Naive B cell (primary cell): ENCODE measurements at regions not wholly inside any gene's neighbourhood (a gene's known extent, or its start where the extent isn't known, plus 50 kb on each side); places are given as distances from the start of the nearest gene placed in this dataset.

Source experiments
- ATAC-seq, 2 donors: fragments of 150-1000 bp; cut with Tn5 transposase; 2 replicates each; pipeline ENCODE4 v1.10.0; 2021; ENCODE audit warnings: low read depth in 2 of 2, mild to moderate bottlenecking in 2 of 2, moderate library complexity in 2 of 2
- DNase-seq: peaks from one replicate; pipeline ENCODE4 v3.0.0; 2022
- H3K27ac Mint-ChIP-seq, 6 donors: one replicate each; pipeline ENCODE4 v1.8.0; 2020 to 2022; ENCODE audit warnings: mild to moderate bottlenecking in 6 of 6, mixed read lengths in 6 of 6, moderate library complexity in 5 of 6, inconsistent platforms in 2 of 6
- H3K27me3 Mint-ChIP-seq, 3 donors: one replicate each; pipeline ENCODE4 v1.8.0; 2021 to 2022; ENCODE audit warnings: mixed read lengths in 3 of 3, mild to moderate bottlenecking in 1 of 3
- H3K36me3 Mint-ChIP-seq, 2 donors: one replicate each; pipeline ENCODE4 v1.8.0; 2020 to 2022; ENCODE audit warnings: mixed read lengths in 2 of 2, inconsistent platforms in 1 of 2, mild to moderate bottlenecking in 1 of 2
- H3K4me1 Mint-ChIP-seq, 3 donors: one replicate each; pipeline ENCODE4 v1.8.0; 2020 to 2022; ENCODE audit warnings: mixed read lengths in 3 of 3, inconsistent platforms in 1 of 3, mild to moderate bottlenecking in 1 of 3, moderate library complexity in 1 of 3
- H3K4me3 Mint-ChIP-seq, 8 donors: one replicate each; pipeline ENCODE4 v1.8.0; 2020 to 2022; ENCODE audit warnings: mild to moderate bottlenecking in 8 of 8, mixed read lengths in 8 of 8, moderate library complexity in 8 of 8, inconsistent platforms in 2 of 8
- H3K9me3 Mint-ChIP-seq, 7 donors: one replicate each; pipeline ENCODE4 v1.8.0; 2020 to 2022; ENCODE audit warnings: mixed read lengths in 7 of 7, mild to moderate bottlenecking in 5 of 7, inconsistent platforms in 2 of 7, moderate library complexity in 1 of 7

DNA sequence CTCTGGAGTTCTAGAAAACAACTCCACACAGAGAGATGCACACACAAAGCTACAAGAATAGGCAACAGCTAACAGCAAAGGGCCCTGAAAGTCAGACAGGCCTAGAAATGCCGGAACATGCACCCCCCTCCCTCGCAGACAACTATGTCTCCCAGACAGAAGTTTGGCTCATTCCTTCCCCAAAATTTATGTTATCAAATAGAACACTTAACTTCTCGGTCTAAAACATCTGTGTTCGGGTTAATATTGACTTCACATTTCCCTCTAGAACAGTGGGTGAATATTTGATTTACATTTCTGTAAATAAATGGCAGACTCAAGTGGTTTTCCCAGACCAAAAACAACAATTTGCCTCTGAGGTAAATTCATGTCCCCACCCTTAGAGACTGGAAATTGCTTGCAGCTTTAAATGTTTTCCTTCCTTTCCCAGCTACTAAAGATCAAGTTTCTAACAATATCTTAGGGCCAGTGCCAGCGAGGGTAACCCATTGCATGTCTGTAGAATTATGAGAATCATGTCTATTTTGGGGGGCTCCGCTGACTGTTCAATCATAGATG is 92.5 kb upstream of the INHBA start:
- Mint-ChIP-seq H3K27me3 (peaks cover 0 to 6% (median 0%) of the 10 kb centered on the region in 3 donors), H3K27ac (peak overlapping the region in 1 of 6 donors; percentile 53), H3K4me3 (no peak overlapping the region), H3K4me1 (peaks cover 0 to 2% (median 0%) of the 10 kb centered on the region in 3 donors), H3K36me3 (no peaks in the 10 kb centered on the region), H3K9me3 (no peaks in the 10 kb centered on the region)
- DNase-seq (no peak), ATAC-seq (no peak)

GRCh38 chr7:41793556-41793955 is 90.7 kb upstream of the INHBA start:
- ATAC-seq = no peak

DNA sequence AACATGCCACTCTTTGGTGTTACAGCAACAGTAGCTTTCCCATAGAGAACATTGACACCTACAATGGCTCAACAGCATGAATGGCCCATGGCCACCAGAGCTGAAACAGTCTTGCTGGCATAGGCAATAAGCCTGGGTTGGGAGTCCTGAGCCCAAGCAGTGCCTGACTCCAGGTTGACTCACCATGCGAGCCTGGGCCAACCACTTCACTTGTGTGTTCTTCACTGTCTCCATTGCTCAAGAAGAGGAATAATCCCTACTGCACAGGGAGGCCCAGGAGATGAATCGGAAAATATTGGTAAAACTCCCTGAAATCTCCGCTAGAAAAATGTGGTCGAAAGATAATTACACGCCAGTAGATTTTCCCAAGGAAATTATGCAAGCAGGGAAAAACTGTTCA is 89.2 kb upstream of the INHBA start:
- H3K27me3 Mint-ChIP-seq = peaks cover 0 to 6% (median 0%) of the 10 kb centered on the region in 3 donors
- H3K4me1 Mint-ChIP-seq = peaks cover 0 to 3% (median 2%) of the 10 kb centered on the region in 3 donors
- H3K9me3 Mint-ChIP-seq = no peaks in the 10 kb centered on the region
- H3K4me3 Mint-ChIP-seq = no peak overlapping the region
- DNase-seq (no peak), ATAC-seq (no peak)
- no peak overlapping the region for H3K27ac Mint-ChIP-seq
- no peaks in the 10 kb centered on the region for H3K36me3 Mint-ChIP-seq

More at GRCh38 chr7:41793556-41793955, 90.7 kb upstream of the INHBA start:
- DNase-seq = no peak
- H3K27ac Mint-ChIP-seq = no peak overlapping the region
- no peaks in the 10 kb centered on the region for H3K36me3 Mint-ChIP-seq
- peaks cover 0 to 6% (median 0%) of the 10 kb centered on the region in 3 donors for H3K27me3 Mint-ChIP-seq
- H3K4me3 Mint-ChIP-seq = no peak overlapping the region
- H3K4me1 Mint-ChIP-seq = peaks cover 0 to 2% (median 0%) of the 10 kb centered on the region in 3 donors
- H3K9me3 Mint-ChIP-seq = no peaks in the 10 kb centered on the region

GRCh38 chr7:41788556-41788955 is 85.7 kb upstream of the INHBA start:
- H3K27ac Mint-ChIP-seq = no peak overlapping the region
- ATAC-seq = no peak
- peaks cover 0 to 3% (median 2%) of the 10 kb centered on the region in 3 donors for H3K4me1 Mint-ChIP-seq
- no peak for DNase-seq
- no peaks in the 10 kb centered on the region for H3K27me3 Mint-ChIP-seq
- no peak overlapping the region for H3K4me3 Mint-ChIP-seq
- no peaks in the 10 kb centered on the region for H3K36me3 Mint-ChIP-seq
- H3K9me3 Mint-ChIP-seq = no peaks in the 10 kb centered on the region

GRCh38 chr7:41787651-41788350 is 84.9 kb upstream of the INHBA start:
- peak overlapping the region in 1 of 6 donors; percentile 63 for H3K27ac Mint-ChIP-seq
- no peaks in the 10 kb centered on the region for H3K9me3 Mint-ChIP-seq
- no peaks in the 10 kb centered on the region for H3K36me3 Mint-ChIP-seq
- DNase-seq (no peak), ATAC-seq (no peak)
- H3K4me3 Mint-ChIP-seq = peak overlapping the region in 1 of 8 donors; percentile 11
- H3K27me3 Mint-ChIP-seq = no peaks in the 10 kb centered on the region
- peaks cover 0 to 3% (median 0%) of the 10 kb centered on the region in 3 donors for H3K4me1 Mint-ChIP-seq

DNA sequence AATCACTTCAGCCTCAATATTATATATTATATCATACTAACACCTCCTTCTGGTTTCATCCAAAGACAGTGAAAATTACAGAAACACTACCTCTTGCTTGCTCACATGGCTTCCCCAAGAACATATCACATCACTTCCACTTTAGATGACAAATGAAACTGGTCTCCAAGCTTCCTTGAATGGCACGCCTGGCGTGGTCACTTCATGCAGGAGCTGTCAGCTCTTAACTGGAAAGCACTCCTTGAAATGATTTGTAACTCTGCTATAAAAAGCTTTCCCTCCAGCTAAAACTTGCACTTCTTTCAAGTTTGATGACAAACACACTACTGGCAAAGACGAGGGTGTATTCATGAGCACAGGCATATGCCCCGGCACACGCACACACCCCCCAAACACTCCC is 84.1 kb upstream of the INHBA start:
- Mint-ChIP-seq H3K27me3 (no peaks in the 10 kb centered on the region), H3K4me3 (no peak overlapping the region), H3K4me1 (peaks cover 0 to 3% (median 0%) of the 10 kb centered on the region in 3 donors), H3K27ac (peak overlapping the region in 2 of 6 donors; percentile 19 to 35), H3K9me3 (no peaks in the 10 kb centered on the region), H3K36me3 (no peaks in the 10 kb centered on the region)
- ATAC-seq = no peak
- DNase-seq = no peak

DNA sequence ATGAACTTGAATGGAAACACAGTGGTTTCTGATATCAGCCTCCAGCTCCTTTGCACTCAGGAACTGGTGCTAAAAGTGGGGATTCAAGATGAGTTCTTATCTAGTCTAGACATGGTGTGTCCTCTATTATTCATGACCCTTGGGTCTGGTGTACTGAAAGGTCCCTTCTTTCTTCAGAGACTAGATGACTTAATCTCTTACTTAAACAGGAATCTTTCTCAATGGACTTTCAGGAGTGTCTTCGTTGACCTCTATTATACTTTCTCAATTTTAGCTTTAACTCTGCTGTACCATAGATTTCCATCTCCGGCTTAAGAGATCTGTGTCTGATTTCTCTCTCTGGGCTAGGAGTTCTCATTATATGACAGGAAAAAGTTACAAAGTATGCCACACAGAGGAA is 83.5 kb upstream of the INHBA start:
- Mint-ChIP-seq H3K36me3 (no peaks in the 10 kb centered on the region), H3K4me1 (peaks cover 0 to 3% (median 0%) of the 10 kb centered on the region in 3 donors), H3K27me3 (no peaks in the 10 kb centered on the region), H3K27ac (no peak overlapping the region), H3K9me3 (no peaks in the 10 kb centered on the region), H3K4me3 (no peak overlapping the region)
- no peak for ATAC-seq
- DNase-seq = no peak

- Mint-ChIP-seq H3K36me3 (no peaks in the 10 kb centered on the region), H3K27ac (no peak overlapping the region), H3K4me1 (peaks cover 3 to 7% (median 5%) of the 10 kb centered on the region in 3 donors), H3K27me3 (no peaks in the 10 kb centered on the region), H3K9me3 (no peaks in the 10 kb centered on the region), H3K4me3 (no peak overlapping the region)
- no peak for DNase-seq
- ATAC-seq = no peak
Measured at GRCh38 chr7:41785840-41786239, 83.0 kb upstream of the INHBA start.

GRCh38 chr7:41785265-41785664 is 82.4 kb upstream of the INHBA start:
- Mint-ChIP-seq H3K27ac (peak overlapping the region in 2 of 6 donors; percentile 71 to 83), H3K36me3 (no peaks in the 10 kb centered on the region), H3K9me3 (no peaks in the 10 kb centered on the region), H3K4me3 (no peak overlapping the region), H3K4me1 (peaks cover 9 to 10% (median 9%) of the 10 kb centered on the region in 3 donors), H3K27me3 (no peaks in the 10 kb centered on the region)
- ATAC-seq (no peak), DNase-seq (no peak)

DNA sequence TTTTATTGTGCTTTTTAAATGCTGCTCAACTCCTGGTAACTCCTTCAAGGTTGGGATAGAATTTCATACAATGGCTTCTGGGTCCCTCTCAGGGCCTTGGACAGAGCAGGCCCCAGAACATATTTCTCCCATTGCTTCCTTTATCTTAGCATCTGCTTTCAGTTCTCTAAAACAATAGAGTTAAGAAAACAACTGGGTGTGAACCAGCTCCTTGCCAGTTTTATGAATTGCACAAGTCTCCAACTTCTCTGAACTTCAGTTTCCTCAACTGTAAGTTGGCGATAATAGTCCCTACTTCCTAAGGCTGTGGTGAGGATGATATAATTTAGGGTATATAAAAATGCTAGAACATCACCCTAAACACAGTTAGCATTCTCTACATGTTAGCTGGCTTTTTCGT is 77.0 kb upstream of the INHBA start:
- H3K27ac Mint-ChIP-seq = peak overlapping the region in 4 of 6 donors; percentile 0 to 43 (median 5)

GRCh38 chr7:41777894-41778596 is 75.2 kb upstream of the INHBA start:
- Mint-ChIP-seq H3K9me3 (peaks cover 0 to 4% (median 0%) of the 10 kb centered on the region in 7 donors), H3K36me3 (no peaks in the 10 kb centered on the region), H3K27me3 (no peaks in the 10 kb centered on the region), H3K27ac (no peak overlapping the region), H3K4me1 (peaks cover 15 to 24% (median 20%) of the 10 kb centered on the region in 3 donors), H3K4me3 (peak overlapping the region in 1 of 8 donors; percentile 22)
- ATAC-seq (no peak), DNase-seq (no peak)

More for the DNA sequence above, 77.0 kb upstream of the INHBA start:
- Mint-ChIP-seq H3K27me3 (no peaks in the 10 kb centered on the region), H3K36me3 (no peaks in the 10 kb centered on the region), H3K9me3 (peaks cover 0 to 3% (median 0%) of the 10 kb centered on the region in 7 donors), H3K4me1 (peaks cover 15 to 19% (median 17%) of the 10 kb centered on the region in 3 donors), H3K4me3 (peak overlapping the region in 2 of 8 donors; percentile 23 to 37)
- no peak for DNase-seq
- ATAC-seq = peak; percentile 53 to 82

DNA sequence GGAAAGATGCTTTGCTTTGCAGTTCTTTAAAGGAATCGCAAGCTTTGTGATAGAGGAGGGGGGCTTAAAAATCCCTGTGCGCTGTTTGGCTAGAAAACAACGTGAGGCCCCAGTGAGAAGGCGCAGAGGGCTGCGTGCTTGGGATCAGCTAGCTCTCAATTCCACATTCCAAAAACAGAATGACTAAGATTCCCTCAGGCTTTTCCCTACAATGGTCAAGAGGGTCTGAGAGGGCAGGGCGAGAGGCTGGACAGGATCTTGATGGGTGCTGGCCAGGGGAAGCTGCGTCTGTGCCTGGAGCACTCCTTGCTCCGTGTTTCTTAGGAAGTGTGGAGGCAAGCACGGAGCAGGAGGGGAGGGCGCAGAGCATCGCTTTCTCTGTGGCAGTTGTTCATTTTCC is 72.1 kb upstream of the INHBA start:
- Mint-ChIP-seq H3K4me3 (no peak overlapping the region), H3K36me3 (no peaks in the 10 kb centered on the region)

GRCh38 chr7:41773756-41774155 is 70.9 kb upstream of the INHBA start:
- Mint-ChIP-seq H3K27ac (peak overlapping the region in 3 of 6 donors; percentile 2 to 80 (median 13)), H3K4me1 (peaks cover 3 to 7% (median 5%) of the 10 kb centered on the region in 3 donors), H3K36me3 (no peaks in the 10 kb centered on the region), H3K27me3 (no peaks in the 10 kb centered on the region), H3K4me3 (no peak overlapping the region), H3K9me3 (peaks cover 0 to 15% (median 4%) of the 10 kb centered on the region in 7 donors)
- DNase-seq = no peak
- ATAC-seq = no peak

More for the DNA sequence above, 72.1 kb upstream of the INHBA start:
- DNase-seq (no peak), ATAC-seq (no peak)
- peaks cover 0 to 5% (median 3%) of the 10 kb centered on the region in 7 donors for H3K9me3 Mint-ChIP-seq
- H3K27me3 Mint-ChIP-seq = no peaks in the 10 kb centered on the region
- peak overlapping the region in 1 of 6 donors; percentile 65 for H3K27ac Mint-ChIP-seq
- H3K4me1 Mint-ChIP-seq = peaks cover 9 to 11% (median 9%) of the 10 kb centered on the region in 3 donors
